ENCODE measurements at regions not wholly inside any gene's neighbourhood (a gene's known extent, or its start where the extent isn't known, plus 50 kb on each side); places are given as distances from the start of the nearest gene placed in this dataset.
"Not testable (repeated sequence)": the region's sequence is repeated elsewhere in the genome, so short reads cannot be mapped to it uniquely, and the experiment has no call there.

- DNase-seq (ENCODE audit: low spot score), result no peak
These were observed 875.8 kb downstream of the EPHA4 start for GRCh38 chr2:220696280-220696669.

GRCh38 chr2:220697011-220697410, 875.1 kb downstream of the EPHA4 start:
- DNase-seq (ENCODE audit: low spot score), result no peak

GRCh38 chr2:220701115-220701514, 871.0 kb downstream of the EPHA4 start:
- DNase-seq (ENCODE audit: low spot score), result no peak

- peak; percentile 10 for DNase-seq (ENCODE audit: low spot score)
These were observed 868.8 kb downstream of the EPHA4 start for GRCh38 chr2:220703279-220703678.

- no peak for DNase-seq (ENCODE audit: low spot score)
These were observed 868.0 kb downstream of the EPHA4 start for GRCh38 chr2:220704081-220704480.

GRCh38 chr2:220704810-220705209, 867.3 kb downstream of the EPHA4 start:
- DNase-seq (ENCODE audit: low spot score), result no peak

GRCh38 chr2:220705678-220706077, 866.4 kb downstream of the EPHA4 start:
- no peak for DNase-seq (ENCODE audit: low spot score)

GRCh38 chr2:220707261-220707660, 864.8 kb downstream of the EPHA4 start:
- DNase-seq (ENCODE audit: low spot score), result no peak

GRCh38 chr2:220708366-220708765, 863.7 kb downstream of the EPHA4 start:
- peak; percentile 16 for DNase-seq (ENCODE audit: low spot score)

GRCh38 chr2:220717283-220717682, 854.8 kb downstream of the EPHA4 start:
- no peak for DNase-seq (ENCODE audit: low spot score)

- DNase-seq (ENCODE audit: low spot score), result no peak
These were observed 835.3 kb downstream of the EPHA4 start for GRCh38 chr2:220736778-220737177.

- no peak for DNase-seq (ENCODE audit: low spot score)
These were observed 828.9 kb downstream of the EPHA4 start for GRCh38 chr2:220743203-220743602.

GRCh38 chr2:220744861-220745260, 827.2 kb downstream of the EPHA4 start:
- DNase-seq (ENCODE audit: low spot score), result no peak

- DNase-seq (ENCODE audit: low spot score), result no peak
These were observed 826.4 kb downstream of the EPHA4 start for GRCh38 chr2:220745682-220746081.

- DNase-seq (ENCODE audit: low spot score), result no peak
These were observed 824.4 kb downstream of the EPHA4 start for GRCh38 chr2:220747736-220748135.

GRCh38 chr2:220748875-220749479, 823.1 kb downstream of the EPHA4 start:
- no peak for DNase-seq (ENCODE audit: low spot score)

- DNase-seq (ENCODE audit: low spot score), result no peak
These were observed 818.6 kb downstream of the EPHA4 start for GRCh38 chr2:220753486-220753885.

- DNase-seq (ENCODE audit: low spot score), result no peak
These were observed 815.5 kb downstream of the EPHA4 start for GRCh38 chr2:220756653-220757052.

- DNase-seq (ENCODE audit: low spot score), result not testable (repeated sequence)
These were observed 813.7 kb downstream of the EPHA4 start for GRCh38 chr2:220758376-220758775.

- no peak for DNase-seq (ENCODE audit: low spot score)
These were observed 807.9 kb downstream of the EPHA4 start for GRCh38 chr2:220764171-220764570.

- no peak for DNase-seq (ENCODE audit: low spot score)
These were observed 804.4 kb downstream of the EPHA4 start for GRCh38 chr2:220767591-220768255.

- no peak for DNase-seq (ENCODE audit: low spot score)
These were observed 796.1 kb downstream of the EPHA4 start for GRCh38 chr2:220775856-220776488.

- DNase-seq (ENCODE audit: low spot score), result not testable (repeated sequence)
These were observed 793.0 kb downstream of the EPHA4 start for GRCh38 chr2:220779076-220779475.

- no peak for DNase-seq (ENCODE audit: low spot score)
These were observed 792.6 kb downstream of the EPHA4 start for GRCh38 chr2:220779511-220779910.

All from AG08396 (cell line).